Loucy (cell line): ENCODE measurements at regions not wholly inside any gene's neighbourhood (a gene's known extent, or its start where the extent isn't known, plus 50 kb on each side); places are given as distances from the start of the nearest gene placed in this dataset.

Experiments
- H2AFZ ChIP-seq: fragments of 200-600 bp; sonication (generic); 2 replicates; pipeline ENCODE4 v1.6.0; 2016; ENCODE audit warnings: antibody characterized with exemption, mild to moderate bottlenecking, low read length, moderate library complexity
- H3F3A ChIP-seq: fragments of 200-600 bp; 2 replicates; pipeline ENCODE4 v1.6.0; 2016; ENCODE audit warnings: antibody characterized with exemption, low read depth, mild to moderate bottlenecking
- H3K27me3 ChIP-seq: fragments of 200-600 bp; sonication (generic); 2 replicates; pipeline ENCODE4 v1.6.1; 2014; ENCODE audit warnings: low read length, mild to moderate bottlenecking; ENCODE audit not compliant: insufficient read depth, poor library complexity, severe bottlenecking
- H3K36me3 ChIP-seq: fragments of 200-600 bp; sonication (generic); 2 replicates; pipeline ENCODE4 v1.6.1; 2016; ENCODE audit warnings: low read length; ENCODE audit not compliant: insufficient read depth
- H3K4me1 ChIP-seq: fragments of 200-600 bp; sonication (generic); 2 replicates; pipeline ENCODE4 v1.5.1; 2014; ENCODE audit warnings: low read length, mild to moderate bottlenecking; ENCODE audit not compliant: insufficient read depth, poor library complexity, severe bottlenecking
- H3K4me2 ChIP-seq: fragments of 200-600 bp; sonication (generic); 2 replicates; pipeline ENCODE4 v1.6.0; 2014; ENCODE audit warnings: antibody characterized with exemption, low read length, low read depth, mild to moderate bottlenecking; ENCODE audit not compliant: poor library complexity, severe bottlenecking
- H3K4me3 ChIP-seq: fragments of 200-600 bp; sonication (generic); 2 replicates; pipeline ENCODE4 v1.5.1; 2014; ENCODE audit warnings: low read length, mild to moderate bottlenecking, mixed read lengths; ENCODE audit not compliant: poor library complexity, severe bottlenecking
- H3K79me2 ChIP-seq: fragments of 200-600 bp; sonication (generic); 2 replicates; pipeline ENCODE4 v1.6.1; 2014; ENCODE audit warnings: low read length; ENCODE audit not compliant: insufficient read depth
- H3K9ac ChIP-seq: fragments of 200-600 bp; sonication (generic); 2 replicates; pipeline ENCODE4 v1.6.0; 2014; ENCODE audit warnings: mild to moderate bottlenecking, low read depth, low read length, moderate library complexity; ENCODE audit not compliant: poor library complexity, severe bottlenecking
- H3K9me2 ChIP-seq: fragments of 200-600 bp; sonication (generic); replicated peaks from 2 replicates; pipeline ENCODE4 v1.6.1; 2016; ENCODE audit warnings: low read depth, low read length, mixed read lengths
- H3K9me3 ChIP-seq: fragments of 200-600 bp; sonication (generic); 2 replicates; pipeline ENCODE4 v1.6.1; 2014; ENCODE audit warnings: mild to moderate bottlenecking, antibody characterized with exemption, low read length, low read depth; ENCODE audit not compliant: insufficient read depth
- H4K20me1 ChIP-seq: fragments of 200-600 bp; sonication (generic); 2 replicates; pipeline ENCODE4 v1.6.0; 2014; ENCODE audit warnings: antibody characterized with exemption, low read length, mild to moderate bottlenecking; ENCODE audit not compliant: insufficient read depth, poor library complexity, severe bottlenecking
- EZH2phosphoT487 ChIP-seq: fragments of 200-600 bp; IDR thresholded peaks from 2 replicates; pipeline ENCODE4 v1.6.1; 2018; ENCODE audit warnings: antibody characterized with exemption, mild to moderate bottlenecking, moderate library complexity, borderline replicate concordance
- TF ChIP-seq, protein P1 (sequence below): fragments of 200-600 bp; sonication (generic); conservative IDR thresholded peaks from 2 replicates; pipeline ENCODE4 v1.5.1; 2014; ENCODE audit warnings: mild to moderate bottlenecking, antibody characterized with exemption, low read length

DNA sequence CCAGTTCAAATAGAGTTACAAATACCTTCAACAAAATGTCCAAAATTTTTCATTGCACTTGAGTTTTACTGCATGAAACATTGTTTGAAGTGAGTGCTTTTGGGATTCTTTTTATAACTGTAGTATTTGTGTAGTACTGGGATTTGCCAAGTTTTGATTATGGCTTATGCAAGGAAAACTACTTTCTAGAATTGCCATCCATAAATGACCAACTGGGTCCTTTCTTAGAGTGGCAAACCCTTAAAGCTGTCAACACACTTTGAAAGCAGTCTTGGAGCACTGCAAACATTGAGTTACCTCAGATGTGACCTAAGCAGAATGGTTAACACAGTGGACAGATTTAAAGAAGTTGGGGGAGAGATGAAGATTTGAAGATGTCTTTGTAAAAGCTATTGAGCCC, 379.6 kb upstream of the ZNF608 start:
- H3K36me3 ChIP-seq: no peaks in the 10 kb centered on the region
- H3K4me3 ChIP-seq: no peak overlapping the region
- H3K9me3 ChIP-seq: no peaks in the 10 kb centered on the region
- H3K27me3 ChIP-seq: no peaks in the 10 kb centered on the region
- no peaks in the 10 kb centered on the region for H3K79me2 ChIP-seq
- no peaks in the 10 kb centered on the region for H4K20me1 ChIP-seq
- TF ChIP-seq, protein P1, sequence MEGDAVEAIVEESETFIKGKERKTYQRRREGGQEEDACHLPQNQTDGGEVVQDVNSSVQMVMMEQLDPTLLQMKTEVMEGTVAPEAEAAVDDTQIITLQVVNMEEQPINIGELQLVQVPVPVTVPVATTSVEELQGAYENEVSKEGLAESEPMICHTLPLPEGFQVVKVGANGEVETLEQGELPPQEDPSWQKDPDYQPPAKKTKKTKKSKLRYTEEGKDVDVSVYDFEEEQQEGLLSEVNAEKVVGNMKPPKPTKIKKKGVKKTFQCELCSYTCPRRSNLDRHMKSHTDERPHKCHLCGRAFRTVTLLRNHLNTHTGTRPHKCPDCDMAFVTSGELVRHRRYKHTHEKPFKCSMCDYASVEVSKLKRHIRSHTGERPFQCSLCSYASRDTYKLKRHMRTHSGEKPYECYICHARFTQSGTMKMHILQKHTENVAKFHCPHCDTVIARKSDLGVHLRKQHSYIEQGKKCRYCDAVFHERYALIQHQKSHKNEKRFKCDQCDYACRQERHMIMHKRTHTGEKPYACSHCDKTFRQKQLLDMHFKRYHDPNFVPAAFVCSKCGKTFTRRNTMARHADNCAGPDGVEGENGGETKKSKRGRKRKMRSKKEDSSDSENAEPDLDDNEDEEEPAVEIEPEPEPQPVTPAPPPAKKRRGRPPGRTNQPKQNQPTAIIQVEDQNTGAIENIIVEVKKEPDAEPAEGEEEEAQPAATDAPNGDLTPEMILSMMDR: no peak
- no peak for TF ChIP-seq EZH2phosphoT487
- no peak overlapping the region for H2AFZ ChIP-seq
- no peaks in the 10 kb centered on the region for H3F3A ChIP-seq
- no peaks in the 10 kb centered on the region for H3K9me2 ChIP-seq
- no peak overlapping the region for H3K4me2 ChIP-seq
- no peak overlapping the region for H3K9ac ChIP-seq
- H3K4me1 ChIP-seq: no peaks in the 10 kb centered on the region

- no peaks in the 10 kb centered on the region for H3K79me2 ChIP-seq
- H3K27me3 ChIP-seq: no peaks in the 10 kb centered on the region
- H3K9me3 ChIP-seq: no peaks in the 10 kb centered on the region
- H4K20me1 ChIP-seq: no peaks in the 10 kb centered on the region
- no peak overlapping the region for H3K4me3 ChIP-seq
- no peaks in the 10 kb centered on the region for H3K36me3 ChIP-seq
- no peak overlapping the region for H2AFZ ChIP-seq
- H3K9ac ChIP-seq: no peak overlapping the region
- no peaks in the 10 kb centered on the region for H3K4me1 ChIP-seq
- no peaks in the 10 kb centered on the region for H3K9me2 ChIP-seq
- no peak overlapping the region for H3K4me2 ChIP-seq
- no peaks in the 10 kb centered on the region for H3F3A ChIP-seq
- TF ChIP-seq EZH2phosphoT487: no peak
- TF ChIP-seq, protein P1: no peak
These were observed 382.8 kb upstream of the ZNF608 start for GRCh38 chr5:125129151-125129806.

GRCh38 chr5:125130591-125130990, 384.2 kb upstream of the ZNF608 start:
- H3K4me2 ChIP-seq: no peak overlapping the region
- H2AFZ ChIP-seq: no peak overlapping the region
- H3K79me2 ChIP-seq: no peaks in the 10 kb centered on the region
- H3K36me3 ChIP-seq: no peaks in the 10 kb centered on the region
- no peaks in the 10 kb centered on the region for H3K4me1 ChIP-seq
- no peaks in the 10 kb centered on the region for H3K9me2 ChIP-seq
- H3K9ac ChIP-seq: no peak overlapping the region
- no peaks in the 10 kb centered on the region for H4K20me1 ChIP-seq
- H3F3A ChIP-seq: no peaks in the 10 kb centered on the region
- H3K9me3 ChIP-seq: no peaks in the 10 kb centered on the region
- TF ChIP-seq, protein P1: no peak
- H3K27me3 ChIP-seq: no peaks in the 10 kb centered on the region
- no peak overlapping the region for H3K4me3 ChIP-seq
